ENCODE measurements at regions not wholly inside any gene's neighbourhood (a gene's known extent, or its start where the extent isn't known, plus 50 kb on each side); places are given as distances from the start of the nearest gene placed in this dataset.

- peaks cover 0 to 22% (median 17%) of the 10 kb centered on the region in 11 experiments; a peak in 18 of 22 replicates for H3K9me3 ChIP-seq (replicated peaks in 1 of 11)
- H3K9ac ChIP-seq: no peak overlapping the region
- H3K27me3 ChIP-seq: no peaks in the 10 kb centered on the region
- H3K4me2 ChIP-seq: no peak overlapping the region
- no peaks in the 10 kb centered on the region for H3K36me3 ChIP-seq
- peaks cover 8 to 35% (median 23%) of the 10 kb centered on the region in 10 experiments for H3K4me1 ChIP-seq
- H3K4me3 ChIP-seq: no peak overlapping the region
- TF ChIP-seq Cebpa-rat (IDR thresholded peaks at IDR 0.05): no peak
- H4K20me1 ChIP-seq: no peaks in the 10 kb centered on the region
- H3K27ac ChIP-seq: no peak overlapping the region
Observed at GRCh38 chr5:74428275-74428674, 212.3 kb downstream of the ENC1 start.

DNA sequence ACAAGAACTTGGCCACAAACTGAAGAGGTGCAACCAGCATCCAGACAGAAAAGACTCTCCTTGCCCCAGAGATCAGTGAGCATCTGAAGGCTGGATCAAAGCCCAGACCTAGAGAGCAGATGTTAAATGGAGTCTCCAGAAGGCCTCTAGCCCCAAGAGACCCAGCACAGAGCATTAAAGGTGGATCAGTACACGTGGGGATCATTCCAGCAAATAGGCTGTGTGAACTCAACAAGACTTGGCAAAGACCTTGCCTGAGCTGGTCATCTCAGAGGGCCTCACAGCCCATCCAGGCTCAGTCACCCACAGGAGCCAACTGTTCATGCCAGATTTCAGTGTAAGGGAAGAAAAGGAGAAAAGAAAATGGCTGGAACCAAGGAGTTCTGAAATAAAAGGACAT, 214.0 kb downstream of the ENC1 start:
- Histone ChIP-seq H3K9me3 (replicated peaks in 1 of 11) (peaks cover 0 to 23% (median 17%) of the 10 kb centered on the region in 11 experiments; a peak in 18 of 22 replicates), H4K20me1 (no peaks in the 10 kb centered on the region), H3K27ac (no peak overlapping the region), H3K4me3 (no peak overlapping the region), H3K27me3 (no peaks in the 10 kb centered on the region), H3K4me2 (no peak overlapping the region), H3K36me3 (no peaks in the 10 kb centered on the region), H3K4me1 (peaks cover 0 to 20% (median 8%) of the 10 kb centered on the region in 10 experiments; a peak in 11 of 20 replicates), H3K9ac (no peak overlapping the region)
- no peak for TF ChIP-seq Cebpa-rat (IDR thresholded peaks at IDR 0.05)

- Histone ChIP-seq H3K27me3 (no peaks in the 10 kb centered on the region), H3K4me1 (peaks cover 0 to 5% (median 0%) of the 10 kb centered on the region in 10 experiments; a peak in 3 of 20 replicates), H3K4me2 (no peak overlapping the region), H3K9ac (no peak overlapping the region), H3K4me3 (no peak overlapping the region), H3K9me3 (replicated peaks in 1 of 11) (peaks cover 0 to 11% (median 3%) of the 10 kb centered on the region in 11 experiments; a peak in 14 of 22 replicates), H3K27ac (no peak overlapping the region), H3K36me3 (no peaks in the 10 kb centered on the region), H4K20me1 (no peaks in the 10 kb centered on the region)
- TF ChIP-seq Cebpa-rat (IDR thresholded peaks at IDR 0.05): no peak
Observed at GRCh38 chr5:74424162-74424868, 216.2 kb downstream of the ENC1 start.

GRCh38 chr5:74423383-74423782, 217.1 kb downstream of the ENC1 start:
- Histone ChIP-seq H3K27me3 (no peaks in the 10 kb centered on the region), H4K20me1 (no peaks in the 10 kb centered on the region), H3K4me3 (no peak overlapping the region), H3K27ac (no peak overlapping the region), H3K4me1 (peaks cover 0 to 5% (median 0%) of the 10 kb centered on the region in 10 experiments; a peak in 3 of 20 replicates), H3K9ac (no peak overlapping the region), H3K4me2 (no peak overlapping the region), H3K36me3 (no peaks in the 10 kb centered on the region), H3K9me3 (replicated peaks in 1 of 11) (peaks cover 0 to 6% (median 0%) of the 10 kb centered on the region in 11 experiments; a peak in 1 of 22 replicates)
- TF ChIP-seq Cebpa-rat (IDR thresholded peaks at IDR 0.05): no peak

DNA sequence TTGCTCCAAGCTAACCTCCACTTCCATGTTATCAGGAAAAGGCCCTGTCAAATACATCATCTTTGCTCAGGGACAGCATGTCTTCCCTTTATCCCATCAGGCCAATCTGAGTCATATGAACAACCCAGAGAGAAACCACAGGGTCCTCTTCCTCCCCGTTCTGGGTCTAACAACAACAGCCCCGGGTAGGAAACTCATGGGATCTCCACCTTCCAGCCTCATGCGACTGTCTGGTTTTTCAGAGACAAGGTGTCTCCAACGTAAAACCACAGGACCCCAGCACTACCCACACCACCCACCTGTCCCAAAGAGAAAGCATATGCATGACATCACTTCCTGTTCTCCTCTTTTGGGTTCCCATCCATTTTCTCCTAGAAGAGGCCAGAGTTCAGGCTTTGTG, 217.9 kb downstream of the ENC1 start:
- Histone ChIP-seq H3K36me3 (no peaks in the 10 kb centered on the region), H3K27me3 (no peaks in the 10 kb centered on the region), H3K9ac (no peak overlapping the region), H3K4me1 (peaks cover 0 to 5% (median 0%) of the 10 kb centered on the region in 10 experiments; a peak in 3 of 20 replicates), H4K20me1 (no peaks in the 10 kb centered on the region), H3K9me3 (replicated peaks in 1 of 11) (peaks cover 0 to 6% (median 0%) of the 10 kb centered on the region in 11 experiments; a peak in 1 of 22 replicates), H3K4me3 (no peak overlapping the region), H3K4me2 (peak overlapping the region in 1 of 11 experiments; percentile 19; a peak in 1 of 22 replicates), H3K27ac (no peak overlapping the region)
- no peak for TF ChIP-seq Cebpa-rat (IDR thresholded peaks at IDR 0.05)

GRCh38 chr5:74422030-74422429, 218.5 kb downstream of the ENC1 start:
- H3K4me1 ChIP-seq: peaks cover 0 to 5% (median 0%) of the 10 kb centered on the region in 10 experiments; a peak in 3 of 20 replicates
- H3K4me3 ChIP-seq: no peak overlapping the region
- no peaks in the 10 kb centered on the region for H3K36me3 ChIP-seq
- no peak overlapping the region for H3K9ac ChIP-seq
- H4K20me1 ChIP-seq: no peaks in the 10 kb centered on the region
- peaks cover 0 to 6% (median 0%) of the 10 kb centered on the region in 11 experiments; a peak in 1 of 22 replicates for H3K9me3 ChIP-seq (replicated peaks in 1 of 11)
- no peaks in the 10 kb centered on the region for H3K27me3 ChIP-seq
- no peak overlapping the region for H3K27ac ChIP-seq
- no peak overlapping the region for H3K4me2 ChIP-seq
- TF ChIP-seq Cebpa-rat (IDR thresholded peaks at IDR 0.05): no peak

DNA sequence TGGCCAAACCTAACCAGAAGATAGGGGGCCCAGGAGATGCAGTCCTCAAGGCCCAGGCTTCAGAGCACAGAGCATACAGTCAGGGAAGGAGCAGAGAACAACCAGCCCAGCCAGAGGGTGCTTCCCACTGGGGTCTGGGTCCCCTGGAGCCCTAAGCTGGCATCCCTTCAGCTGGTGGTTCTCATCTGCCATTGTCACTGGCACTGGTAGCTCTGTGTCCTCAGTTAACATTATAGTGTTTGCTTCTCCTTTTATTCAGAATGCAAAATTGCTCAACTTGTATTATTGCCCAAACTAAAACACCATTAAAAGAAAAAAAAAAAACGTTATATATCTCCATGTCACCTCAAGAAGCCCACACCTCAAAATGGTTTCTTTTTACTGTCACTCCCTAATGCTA, 219.2 kb downstream of the ENC1 start:
- TF ChIP-seq Cebpa-rat (IDR thresholded peaks at IDR 0.05): no peak
- Histone ChIP-seq H4K20me1 (no peaks in the 10 kb centered on the region), H3K27me3 (no peaks in the 10 kb centered on the region), H3K9ac (no peak overlapping the region), H3K27ac (no peak overlapping the region), H3K4me3 (no peak overlapping the region), H3K4me2 (no peak overlapping the region), H3K4me1 (peaks cover 0 to 5% (median 0%) of the 10 kb centered on the region in 10 experiments; a peak in 3 of 20 replicates), H3K36me3 (no peaks in the 10 kb centered on the region), H3K9me3 (replicated peaks in 1 of 11) (peaks cover 0 to 6% (median 0%) of the 10 kb centered on the region in 11 experiments; a peak in 1 of 22 replicates)

DNA sequence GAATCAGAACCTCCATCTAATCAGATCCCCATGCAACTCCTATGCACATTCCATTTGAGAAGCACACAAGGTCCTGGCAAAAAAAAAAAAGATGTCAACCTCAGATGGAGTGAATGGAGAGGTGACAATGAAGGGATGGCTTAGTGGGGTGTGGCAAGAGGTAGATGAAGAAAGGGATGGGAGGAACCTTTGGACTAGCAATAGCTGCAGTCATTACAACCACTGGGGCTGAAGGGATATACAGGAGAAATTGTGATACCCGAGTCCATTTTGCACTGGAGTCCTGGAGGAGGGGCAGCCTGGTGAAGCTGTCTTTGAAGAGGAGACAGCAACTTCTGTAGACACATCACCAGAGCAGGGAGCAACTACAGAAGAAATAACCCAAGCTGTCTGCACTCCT, 219.6 kb downstream of the ENC1 start:
- Histone ChIP-seq H3K27ac (no peak overlapping the region), H3K36me3 (no peaks in the 10 kb centered on the region), H3K9me3 (replicated peaks in 1 of 11) (peaks cover 0 to 6% (median 0%) of the 10 kb centered on the region in 11 experiments; a peak in 1 of 22 replicates), H4K20me1 (no peaks in the 10 kb centered on the region), H3K4me1 (peaks cover 0 to 5% (median 0%) of the 10 kb centered on the region in 10 experiments; a peak in 3 of 20 replicates), H3K9ac (no peak overlapping the region), H3K4me2 (no peak overlapping the region), H3K27me3 (no peaks in the 10 kb centered on the region), H3K4me3 (no peak overlapping the region)
- no peak for TF ChIP-seq Cebpa-rat (IDR thresholded peaks at IDR 0.05)

GRCh38 chr5:74420220-74420619, 220.3 kb downstream of the ENC1 start:
- Histone ChIP-seq H3K27me3 (no peaks in the 10 kb centered on the region), H3K4me1 (peaks cover 0 to 9% (median 0%) of the 10 kb centered on the region in 10 experiments; a peak in 3 of 20 replicates), H3K4me2 (no peak overlapping the region), H3K36me3 (no peaks in the 10 kb centered on the region), H3K4me3 (no peak overlapping the region), H4K20me1 (no peaks in the 10 kb centered on the region), H3K9me3 (replicated peaks in 1 of 11) (peaks cover 0 to 6% (median 0%) of the 10 kb centered on the region in 11 experiments; a peak in 1 of 22 replicates), H3K9ac (no peak overlapping the region), H3K27ac (no peak overlapping the region)
- TF ChIP-seq Cebpa-rat (IDR thresholded peaks at IDR 0.05): no peak
